CD4-positive, alpha-beta T cell treated with Interleukin-4 for 1 hour (primary cell): ENCODE measurements at regions not wholly inside any gene's neighbourhood (a gene's known extent, or its start where the extent isn't known, plus 50 kb on each side); places are given as distances from the start of the nearest gene placed in this dataset.
"Not testable (repeated sequence)": the region's sequence is repeated elsewhere in the genome, so short reads cannot be mapped to it uniquely, and the experiment has no call there.

ENCODE experiments used
- DNase-seq, 2 donors: peaks; one replicate each; pipeline ENCODE4 v3.0.0-alpha.2; 2020 to 2022

DNA sequence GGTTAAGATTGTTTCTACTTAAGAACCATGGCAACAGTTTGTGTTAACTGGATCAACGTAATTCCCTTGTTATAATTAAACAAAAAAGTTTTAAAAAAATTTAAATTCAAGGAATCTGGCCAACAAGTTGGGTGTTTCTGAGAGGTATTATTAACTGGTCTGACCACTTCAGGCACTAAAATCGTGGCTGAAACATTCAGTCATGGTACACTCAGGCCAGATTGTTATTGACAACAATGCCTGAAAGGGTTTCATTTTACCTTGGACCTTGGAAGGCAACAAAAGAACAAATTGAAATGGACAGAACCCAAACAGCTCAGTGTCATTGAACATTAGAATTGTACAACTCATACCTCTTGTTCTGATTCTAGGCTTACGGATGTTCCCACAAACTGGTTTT lies 103.3 kb upstream of the ARMC3 start:
- no peak for DNase-seq

DNA sequence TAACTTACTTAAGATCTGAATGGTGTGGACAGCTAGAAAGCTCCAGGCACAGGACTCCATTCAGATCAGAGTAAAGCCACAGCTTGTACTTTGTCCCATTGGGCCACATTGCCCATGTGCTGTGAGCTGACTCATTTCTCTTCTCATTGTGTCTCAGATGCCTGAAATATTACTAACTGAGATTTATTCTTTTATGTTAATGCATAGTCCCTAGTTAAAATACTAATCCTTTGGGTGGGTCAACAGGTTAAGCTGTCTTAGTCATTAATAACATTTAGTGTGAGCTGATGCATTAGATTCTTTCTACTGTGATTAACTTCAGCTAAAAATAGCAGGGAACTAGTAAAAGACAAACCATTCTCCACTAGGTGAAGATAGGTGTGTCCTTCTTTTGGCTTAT lies 104.7 kb upstream of the ARMC3 start:
- no peak for DNase-seq

DNA sequence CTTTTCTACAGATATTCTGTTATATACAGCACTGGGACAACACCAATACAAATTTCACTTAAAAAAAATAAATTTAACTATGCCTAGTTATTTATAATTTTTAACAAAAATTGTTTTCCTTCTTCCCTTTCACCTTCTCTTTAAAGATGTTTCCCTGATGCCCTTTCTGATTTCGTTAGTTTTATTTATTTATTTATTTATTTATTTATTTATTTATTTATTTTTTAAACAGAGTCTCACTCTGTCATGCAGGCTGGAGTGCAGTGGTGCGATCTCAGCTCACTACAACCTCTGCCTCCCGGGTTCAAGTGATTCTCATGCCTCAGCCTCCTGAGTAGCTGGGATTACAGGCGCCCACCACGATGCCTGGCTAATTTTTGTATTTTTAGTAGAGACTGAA lies 105.9 kb upstream of the ARMC3 start:
- DNase-seq: not testable (repeated sequence)

DNA sequence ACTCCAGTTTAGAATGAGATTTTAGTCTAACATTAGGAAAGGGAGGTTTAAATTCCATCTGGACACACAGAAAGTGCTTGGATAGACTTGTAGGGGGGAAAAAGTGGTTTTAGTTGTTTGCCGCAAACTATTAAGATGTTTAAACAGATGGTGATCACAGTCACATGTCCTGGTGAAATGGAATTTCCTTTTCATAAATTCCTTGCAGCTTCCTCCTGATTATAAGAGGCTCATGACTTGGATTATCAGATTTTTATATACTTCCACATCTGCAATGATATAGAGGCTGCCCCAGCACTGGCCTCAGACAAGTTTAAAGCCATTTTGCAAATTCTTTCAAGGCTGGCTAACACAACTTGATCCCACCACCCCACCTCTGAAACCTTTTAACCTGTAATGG lies 106.4 kb upstream of the ARMC3 start:
- no peak for DNase-seq

DNA sequence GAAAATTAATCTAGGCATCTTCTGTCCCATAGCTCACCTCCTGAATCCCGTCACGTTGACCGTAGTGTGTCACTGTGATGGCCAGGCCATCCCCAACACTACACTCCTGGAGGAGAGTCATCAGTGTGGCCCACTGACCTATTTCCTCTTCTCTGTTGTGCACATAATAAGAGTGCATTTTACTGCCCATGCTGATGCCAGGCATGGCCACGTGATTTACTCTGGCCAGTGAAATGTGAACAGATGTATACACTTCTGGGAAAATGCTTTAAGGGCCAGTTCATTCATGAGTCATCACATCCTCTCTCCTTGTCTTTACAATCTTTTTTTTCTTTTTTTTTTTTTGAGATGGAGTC lies 101.9 kb upstream of the PIP4K2A start:
- peak in 1 of 2 donors; percentile 12 for DNase-seq

DNA sequence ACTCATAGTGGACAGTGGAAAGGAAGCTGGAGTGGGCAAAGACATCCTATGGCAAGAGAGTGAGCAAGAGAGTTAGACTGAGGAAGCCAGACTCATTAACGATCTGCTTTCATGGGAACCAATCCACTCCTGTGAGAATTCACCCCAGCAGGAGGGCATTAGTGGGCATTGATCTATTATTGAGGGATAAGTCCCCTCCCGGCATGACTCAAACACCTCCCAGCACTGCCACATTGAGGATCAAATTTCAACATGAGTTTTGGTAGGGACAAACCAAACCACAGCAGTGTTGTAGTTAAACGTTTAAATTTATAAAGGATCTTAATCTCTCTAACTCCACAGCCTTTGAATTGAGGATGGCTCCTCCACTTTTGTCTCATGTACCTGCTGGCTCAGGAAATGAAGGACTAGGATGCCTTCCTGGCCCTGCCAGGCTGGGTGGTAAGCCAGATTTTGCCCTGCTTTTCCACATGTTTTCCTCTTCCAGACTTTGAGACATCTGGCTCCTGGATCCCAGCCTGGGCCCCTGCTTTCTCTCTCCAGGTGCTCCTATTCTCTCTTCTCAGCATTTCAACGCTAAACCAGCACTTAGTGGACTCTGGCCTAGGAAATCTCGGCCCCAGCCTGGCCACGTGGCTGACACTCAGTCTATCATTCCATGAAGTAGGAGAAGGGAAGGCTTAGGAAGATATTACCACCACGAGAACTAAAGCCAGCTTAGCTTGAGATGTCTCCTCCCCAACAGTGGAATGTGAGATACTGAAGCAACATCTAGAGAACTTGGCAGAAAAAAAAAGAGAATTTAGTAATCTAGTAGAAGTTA lies 96.5 kb upstream of the PIP4K2A start:
- DNase-seq: no peak

DNA sequence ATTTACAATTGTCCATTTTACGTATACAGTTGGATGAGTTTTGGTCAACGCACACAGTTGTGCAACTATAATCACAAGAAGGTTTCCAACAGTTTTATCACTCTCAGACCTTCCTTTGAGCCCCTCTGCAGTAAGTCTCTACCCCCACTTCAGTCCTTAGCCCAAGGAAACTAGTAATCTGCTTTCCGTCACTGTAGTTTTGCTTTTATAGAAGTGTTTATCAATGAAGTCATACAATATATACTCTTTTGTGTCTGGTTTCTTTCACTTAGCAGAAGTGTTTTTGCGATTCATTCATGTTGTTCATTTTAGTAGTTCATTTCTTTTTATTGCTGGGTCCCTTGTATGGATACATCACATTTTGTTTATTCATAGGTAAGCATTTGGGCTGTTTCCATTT lies 92.9 kb upstream of the PIP4K2A start:
- DNase-seq: no peak

DNA sequence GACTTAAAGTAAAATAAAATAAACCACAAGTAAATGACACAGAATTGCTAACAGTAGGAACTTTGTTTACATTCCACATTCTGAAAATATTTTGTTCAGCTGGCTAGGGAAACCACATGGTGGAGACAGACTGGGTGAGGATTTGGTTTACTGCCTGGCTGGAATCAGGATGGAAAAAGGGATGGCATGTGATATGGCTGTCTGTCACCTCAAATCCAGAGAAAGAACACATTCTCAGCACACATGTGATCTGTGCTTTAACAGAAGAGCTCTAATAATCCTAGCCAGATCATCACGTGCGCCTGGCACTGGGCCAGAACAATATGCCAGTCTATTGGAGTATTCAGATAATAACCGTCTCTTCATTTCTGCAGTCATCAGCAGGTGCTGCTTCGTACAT lies 90.9 kb upstream of the PIP4K2A start:
- no peak for DNase-seq

DNA sequence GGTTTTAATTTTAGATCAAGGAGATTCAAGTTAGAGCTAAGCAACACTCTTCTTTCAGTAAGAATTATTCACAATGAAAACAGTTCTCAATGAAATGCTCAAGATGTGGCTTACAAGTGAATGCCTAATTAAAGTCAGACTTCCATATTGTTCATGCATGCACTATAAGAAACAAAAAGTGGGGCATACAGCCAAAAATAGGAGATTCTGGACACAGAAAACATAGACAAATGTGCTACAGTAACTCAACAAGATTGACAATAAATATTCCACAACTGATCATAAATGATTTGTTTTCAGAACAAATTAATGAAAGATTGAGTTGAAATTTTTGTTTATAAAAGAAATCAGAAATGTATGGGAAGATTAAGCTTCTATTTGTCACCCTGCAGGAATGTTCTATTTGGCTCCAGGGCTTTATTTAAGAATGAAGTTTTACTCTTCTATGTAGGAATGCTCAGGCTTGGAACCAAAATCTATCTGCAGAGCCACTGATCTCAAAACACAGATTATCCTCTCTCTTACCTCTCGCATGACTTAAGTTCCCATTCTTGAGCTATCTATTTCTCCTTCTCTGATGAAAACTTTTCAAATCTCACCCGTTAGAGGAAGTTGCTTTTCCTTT lies 89.0 kb upstream of the PIP4K2A start:
- no peak for DNase-seq

DNA sequence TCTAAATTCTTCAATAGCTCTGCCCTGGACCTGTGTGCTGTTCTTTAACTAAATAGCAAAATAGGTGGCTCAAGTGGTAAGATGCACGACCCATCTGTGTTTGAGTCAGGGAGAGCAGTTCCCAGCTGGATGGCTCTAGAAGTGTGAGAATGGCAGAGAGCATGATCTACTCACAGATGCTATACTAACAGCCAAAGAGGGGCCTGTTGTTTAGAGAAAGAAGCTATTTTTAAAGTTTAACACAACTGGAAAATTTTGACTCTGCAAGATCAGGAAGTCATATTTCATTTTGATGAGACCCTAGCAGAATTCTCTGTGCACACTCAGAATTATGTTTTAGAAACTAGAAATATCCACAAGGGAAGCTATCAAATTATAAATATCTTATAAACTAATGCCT lies 87.4 kb upstream of the PIP4K2A start:
- no peak for DNase-seq

DNA sequence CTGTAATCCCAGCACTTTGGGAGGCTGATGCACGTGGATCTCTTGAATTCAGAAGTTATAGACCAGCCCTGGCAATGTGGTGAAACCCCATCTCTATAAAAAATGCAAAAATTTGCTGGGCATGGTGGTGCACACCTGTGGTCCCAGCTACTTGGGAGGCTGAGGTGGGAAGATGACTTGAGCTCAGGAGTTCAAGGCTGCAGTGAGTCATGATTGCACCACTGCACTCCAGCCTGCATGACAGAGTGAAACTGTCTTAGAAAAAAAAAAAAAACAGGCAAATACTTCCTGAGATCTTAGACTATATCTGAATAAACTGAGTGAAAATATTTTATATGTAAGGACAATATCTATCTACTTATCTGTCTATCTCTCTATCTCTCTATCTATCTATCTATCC lies 83.4 kb upstream of the PIP4K2A start:
- not testable (repeated sequence) for DNase-seq

DNA sequence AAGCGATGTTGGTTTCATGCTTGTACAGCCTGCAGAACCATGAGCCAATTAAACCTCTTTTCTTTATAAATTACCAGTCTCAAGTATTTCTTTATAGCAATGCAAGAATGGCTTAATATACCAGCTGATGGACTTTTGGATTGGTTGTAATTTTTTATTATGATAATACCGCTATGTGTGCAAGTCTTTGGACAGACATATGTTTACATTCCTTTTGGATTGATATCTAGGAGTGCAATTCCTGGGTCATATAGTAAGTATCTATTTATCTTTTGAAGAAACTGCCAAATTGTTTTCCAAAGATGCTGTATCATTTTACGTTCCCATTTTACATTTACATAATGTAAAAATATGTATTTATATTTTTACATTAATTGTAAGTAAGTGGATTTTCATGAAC lies 81.2 kb upstream of the PIP4K2A start:
- no peak for DNase-seq

DNA sequence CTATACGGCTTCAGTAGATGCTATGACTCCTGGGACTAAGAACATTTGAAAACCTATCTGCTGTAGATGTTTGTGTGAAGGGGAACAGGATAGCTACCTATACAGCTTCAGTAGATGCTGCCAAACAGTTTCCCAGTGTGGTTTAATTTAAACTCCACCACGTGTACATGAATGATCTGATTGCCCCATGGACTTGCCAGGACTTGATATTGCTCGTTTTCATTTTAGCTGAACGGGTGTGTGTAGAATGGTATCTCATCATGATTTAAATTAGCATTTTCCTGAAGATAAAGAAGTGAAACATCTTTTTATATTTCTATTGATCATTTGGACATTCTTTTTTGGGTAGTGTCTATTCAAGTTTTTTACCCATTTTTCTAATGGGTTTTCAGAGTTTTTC lies 77.8 kb upstream of the PIP4K2A start:
- no peak for DNase-seq

DNA sequence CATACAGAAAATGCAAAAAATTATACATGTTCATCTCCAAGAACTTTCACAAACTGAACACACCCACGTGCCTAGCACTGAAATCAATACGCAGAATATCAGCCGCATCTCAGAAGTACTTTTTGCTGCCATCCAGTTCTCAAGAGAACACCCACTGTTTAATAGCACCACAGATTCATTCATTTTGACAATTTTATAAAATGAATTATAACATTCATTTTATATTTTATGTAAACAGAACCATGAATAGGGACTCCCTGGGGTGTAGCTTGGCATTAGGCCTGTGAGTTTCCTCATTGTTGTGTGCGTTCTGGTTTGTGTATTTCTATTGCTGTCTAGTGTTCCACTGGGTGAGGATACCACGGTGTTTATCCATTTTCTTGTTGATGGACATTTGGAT lies 77.3 kb upstream of the PIP4K2A start:
- no peak for DNase-seq

DNA sequence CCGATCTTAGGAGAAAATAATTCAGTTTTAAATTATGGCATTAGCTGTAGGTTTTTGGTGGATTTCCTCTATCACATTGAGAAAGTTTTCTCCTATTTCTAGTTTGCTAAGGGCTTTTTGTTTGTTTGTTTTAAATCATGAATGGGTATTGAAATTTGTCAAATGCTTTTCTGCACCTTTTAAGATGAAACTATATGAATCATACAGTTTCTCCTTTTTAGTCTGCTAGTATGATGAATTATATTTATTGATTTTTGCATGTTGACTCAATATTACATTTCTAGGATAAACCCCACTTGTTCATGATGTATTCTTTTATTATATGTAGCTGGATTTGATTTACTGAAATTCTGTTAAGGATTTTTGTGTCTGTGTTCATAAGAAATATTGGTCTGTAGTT lies 70.3 kb upstream of the PIP4K2A start:
- DNase-seq: no peak

DNA sequence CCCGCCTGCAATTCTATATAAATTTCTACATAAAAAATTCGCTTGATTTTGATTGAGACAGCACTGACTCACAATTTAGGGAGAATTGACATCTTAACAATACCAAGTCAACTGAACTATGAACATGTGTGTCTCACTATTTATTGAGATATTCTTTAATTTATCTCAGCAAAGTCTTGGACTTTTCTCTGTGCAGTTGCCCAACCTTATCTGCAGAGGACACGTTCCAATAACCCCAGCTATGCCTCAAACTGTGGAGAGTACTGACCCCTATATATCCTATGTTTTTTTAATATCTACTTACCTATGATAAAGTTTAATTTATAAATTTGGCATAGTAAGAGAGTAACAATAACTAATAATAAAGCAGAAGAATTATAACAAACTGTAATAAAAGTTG lies 69.4 kb upstream of the PIP4K2A start:
- DNase-seq: no peak

DNA sequence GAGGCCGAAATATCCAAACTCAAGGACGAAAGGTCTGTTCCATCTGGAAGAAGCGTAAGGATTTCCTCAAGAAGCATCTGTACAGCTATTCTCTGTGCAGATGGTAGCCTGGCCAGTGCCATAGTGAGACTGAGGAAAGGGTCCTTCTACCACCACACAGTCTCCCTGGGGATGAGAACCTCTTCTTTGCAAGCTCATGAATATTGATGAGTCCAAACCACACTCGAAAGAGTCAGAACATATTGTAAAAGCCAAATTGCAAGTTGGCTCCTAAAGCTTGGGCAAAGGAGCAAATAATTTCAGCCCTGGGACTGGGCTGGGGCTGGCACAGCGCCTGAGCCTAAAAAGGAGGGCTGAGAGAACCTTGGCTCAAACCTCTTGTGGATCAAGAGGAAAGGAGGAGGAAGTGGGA lies 66.1 kb upstream of the PIP4K2A start:
- DNase-seq: no peak

DNA sequence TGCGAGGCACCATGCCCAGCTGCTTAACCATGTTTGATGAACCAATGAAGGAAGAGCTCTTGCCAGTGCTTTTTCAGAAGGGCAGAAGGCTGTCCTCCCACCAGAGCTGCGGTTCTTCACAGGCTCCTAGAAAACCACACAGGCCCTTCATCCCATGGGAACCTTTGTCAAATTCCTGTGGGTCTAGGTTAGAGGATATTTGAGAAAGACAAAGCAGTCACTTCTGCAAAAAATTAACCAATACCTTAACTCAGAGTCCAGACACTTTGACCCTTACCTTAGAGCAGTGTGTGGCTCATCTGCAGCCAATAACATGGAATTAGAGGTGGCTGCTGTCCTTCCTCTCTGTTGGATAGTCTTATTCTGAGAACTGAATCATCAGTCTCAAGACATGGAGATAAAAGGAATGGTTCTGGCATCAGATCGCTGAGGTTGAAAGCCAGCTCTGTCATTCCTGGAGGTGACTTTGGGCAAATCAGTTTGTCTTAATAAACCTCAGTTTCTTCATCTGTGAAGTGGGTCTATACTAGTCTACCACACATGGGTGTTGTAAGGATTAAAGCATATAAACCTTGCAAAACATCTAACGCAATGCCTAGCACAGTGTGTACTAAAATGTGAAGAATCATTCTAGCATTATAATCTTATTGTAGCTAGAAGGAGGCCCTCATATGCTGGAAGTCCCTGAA lies 65.1 kb upstream of the PIP4K2A start:
- no peak for DNase-seq

DNA sequence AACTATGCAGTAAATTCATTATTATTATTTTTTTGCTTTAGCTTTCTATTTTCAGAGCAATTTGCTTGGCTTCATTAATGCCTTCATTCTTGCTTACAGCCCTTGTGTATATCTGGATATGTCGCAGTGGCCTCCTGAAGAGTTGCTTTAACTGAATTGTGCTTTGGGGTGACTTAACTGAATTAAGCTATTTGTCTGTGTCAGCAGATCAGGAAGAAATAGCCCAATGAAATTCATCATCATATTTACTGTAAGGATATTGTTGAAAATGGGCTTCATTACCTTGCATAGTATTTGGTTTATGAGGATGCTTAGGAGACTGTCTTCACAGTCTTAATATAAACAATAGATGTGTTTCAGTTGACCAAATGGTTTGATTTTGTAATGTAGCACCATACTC lies 59.7 kb upstream of the PIP4K2A start:
- no peak for DNase-seq

DNA sequence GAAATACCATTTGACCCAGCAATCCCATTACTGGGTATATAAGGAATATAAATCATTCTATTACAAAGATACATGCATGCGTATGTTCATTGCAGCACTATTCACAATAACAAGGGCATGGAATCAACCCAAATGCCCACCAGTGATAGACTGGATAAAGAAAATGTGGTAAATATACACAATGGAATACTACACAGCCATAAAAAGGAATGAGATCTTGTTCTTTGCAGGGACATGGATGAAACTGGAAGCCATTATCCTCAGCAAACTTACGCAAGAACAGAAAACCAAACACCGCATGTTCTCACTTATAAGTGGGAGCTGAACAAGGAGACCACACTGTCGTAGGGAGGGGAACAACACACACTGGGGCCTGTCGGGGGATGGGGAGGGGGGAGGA lies 57.3 kb upstream of the PIP4K2A start:
- not testable (repeated sequence) for DNase-seq

DNA sequence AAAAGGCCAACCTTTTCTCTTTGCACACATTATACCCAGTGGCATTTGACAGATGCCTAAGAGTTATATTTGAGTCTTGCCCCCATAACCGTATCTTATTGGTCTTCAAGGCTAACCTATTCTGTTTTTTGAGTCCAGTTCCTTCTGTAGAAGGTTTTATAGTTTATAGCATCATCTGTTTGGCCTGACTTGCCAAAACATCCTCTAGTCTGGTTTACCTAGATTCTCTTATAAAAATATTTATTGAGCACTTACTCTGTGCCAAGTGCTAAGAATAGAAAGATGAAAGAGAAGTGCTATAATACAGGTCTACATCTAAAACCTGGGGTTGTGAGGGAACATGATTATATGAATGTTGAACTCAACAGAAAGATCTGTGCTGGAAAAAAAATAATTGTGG lies 55.9 kb upstream of the PIP4K2A start:
- DNase-seq: no peak

DNA sequence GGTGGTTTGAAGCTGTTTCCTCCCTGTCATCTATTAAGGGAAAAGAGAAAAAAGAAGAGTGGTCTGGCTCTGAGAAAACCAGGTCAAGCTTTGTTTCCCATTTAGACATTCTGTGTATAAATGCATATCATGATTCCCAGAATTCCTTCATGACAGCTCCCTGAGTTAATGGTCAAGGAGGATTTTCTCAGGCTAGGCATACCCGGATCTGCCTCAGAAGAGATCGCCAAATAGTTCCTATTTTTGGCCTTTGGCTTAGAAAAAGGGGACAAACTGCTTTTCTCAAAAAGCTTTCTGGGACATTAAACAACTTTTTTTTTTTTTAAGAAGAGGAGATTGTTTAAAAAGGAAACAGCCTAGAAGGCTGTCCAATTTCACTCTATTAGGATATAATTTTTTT lies 53.5 kb upstream of the PIP4K2A start:
- no peak for DNase-seq

DNA sequence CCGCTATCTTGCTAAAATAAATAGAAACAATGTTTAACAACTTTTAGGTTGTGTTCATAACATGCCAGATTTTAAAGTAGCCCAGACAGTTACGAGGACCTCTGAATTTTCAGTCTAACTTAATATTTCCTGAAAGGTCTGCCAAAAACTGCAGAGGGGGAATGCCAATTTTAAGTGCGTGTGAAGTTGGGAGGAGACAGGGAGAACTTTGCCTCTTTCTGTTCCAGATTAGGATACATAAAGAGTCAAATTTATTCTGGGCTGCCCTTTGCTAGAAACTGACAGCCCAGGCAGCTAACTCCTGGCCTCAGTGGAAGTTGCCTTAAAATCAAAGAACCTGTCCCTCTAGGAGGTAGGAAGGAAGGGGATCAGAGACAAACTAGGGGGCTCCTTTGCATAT lies 52.3 kb upstream of the PIP4K2A start:
- no peak for DNase-seq
